NCI-H1930 (cell line): ENCODE measurements at regions not wholly inside any gene's neighbourhood (a gene's known extent, or its start where the extent isn't known, plus 50 kb on each side); places are given as distances from the start of the nearest gene placed in this dataset.
"Not testable (repeated sequence)": the region's sequence is repeated elsewhere in the genome, so short reads cannot be mapped to it uniquely, and the experiment has no call there.

Experiments used
- DNase-seq, 2 experiments: peaks; one replicate each; lab custom pipeline; 2025; lab: John Stamatoyannopoulos, UW

DNA sequence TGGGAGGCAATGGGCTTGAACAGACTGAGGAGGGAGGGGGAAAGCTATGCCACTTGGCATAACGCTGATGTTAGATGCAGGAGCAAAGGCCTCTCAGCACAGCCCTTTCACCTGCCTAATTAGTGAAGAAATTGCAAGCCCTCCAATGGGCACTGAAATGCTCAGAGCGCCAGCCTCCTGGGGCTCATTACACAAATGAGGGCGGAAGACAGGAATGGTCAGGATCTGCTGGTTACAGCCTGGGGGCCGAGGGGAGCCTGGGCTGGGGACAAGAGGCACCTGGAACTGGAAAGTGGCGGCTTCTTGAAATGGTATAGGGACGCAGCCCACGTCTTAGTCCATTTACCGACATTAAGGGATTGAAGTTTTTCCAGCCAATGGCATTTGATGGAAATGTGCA, 50.2 kb upstream of the PLET1 start:
- DNase-seq = peak in 1 of 2 experiments; percentile 15

DNA sequence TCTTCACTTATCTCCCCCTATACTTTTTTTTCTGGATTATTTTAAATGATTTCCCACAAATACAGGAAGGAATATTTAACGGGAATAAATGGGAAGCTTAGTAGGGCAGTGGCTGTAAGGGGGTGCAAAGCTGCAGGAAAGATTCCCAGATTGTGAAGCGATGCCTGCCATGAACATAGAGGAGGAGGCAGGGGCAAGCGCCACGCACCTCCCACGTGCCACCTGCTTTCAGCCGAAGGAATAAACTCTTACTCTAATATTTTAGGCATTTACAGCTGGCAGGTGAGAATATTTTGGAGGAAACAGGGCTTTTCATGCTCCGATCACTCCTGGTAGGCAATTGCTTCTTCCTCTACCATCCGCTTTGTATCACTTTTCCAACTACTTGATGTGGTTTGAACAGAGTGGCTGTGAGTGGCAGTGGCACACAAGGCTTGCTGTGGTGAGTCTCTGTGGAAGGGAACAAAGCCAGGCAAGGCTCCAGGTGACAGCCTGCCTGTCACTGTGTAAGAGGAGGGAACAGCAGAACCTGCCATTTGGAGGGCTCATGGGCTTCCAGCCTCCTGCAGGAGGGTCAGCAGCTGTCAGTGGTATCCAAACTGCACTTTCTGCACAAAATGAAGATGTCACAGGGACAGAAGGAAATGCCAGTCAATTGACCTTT, 54.5 kb upstream of the PLET1 start:
- DNase-seq = no peak

- DNase-seq = no peak
Measured at GRCh38 chr11:112315861-112316739, 55.4 kb upstream of the PLET1 start.

DNA sequence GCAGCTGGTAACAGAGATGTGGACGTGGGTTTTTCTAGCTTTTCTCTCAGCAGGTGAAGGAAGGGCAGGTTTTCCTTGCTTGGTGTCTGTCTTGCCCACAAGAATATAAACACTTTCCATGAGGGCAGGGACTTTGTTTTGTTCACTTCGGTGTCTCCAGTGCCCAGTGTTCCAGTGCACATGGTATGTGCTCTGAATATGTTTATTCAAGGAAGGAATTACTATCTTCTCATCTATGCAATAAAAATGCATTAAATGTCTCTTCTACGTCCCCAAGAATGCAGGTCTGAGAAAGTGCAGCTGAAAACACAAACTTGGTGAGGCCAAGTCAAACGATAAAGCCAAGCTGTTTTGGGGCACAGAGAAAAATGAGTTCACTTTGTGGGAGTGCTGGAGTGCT, 56.3 kb upstream of the PLET1 start:
- DNase-seq = no peak

DNA sequence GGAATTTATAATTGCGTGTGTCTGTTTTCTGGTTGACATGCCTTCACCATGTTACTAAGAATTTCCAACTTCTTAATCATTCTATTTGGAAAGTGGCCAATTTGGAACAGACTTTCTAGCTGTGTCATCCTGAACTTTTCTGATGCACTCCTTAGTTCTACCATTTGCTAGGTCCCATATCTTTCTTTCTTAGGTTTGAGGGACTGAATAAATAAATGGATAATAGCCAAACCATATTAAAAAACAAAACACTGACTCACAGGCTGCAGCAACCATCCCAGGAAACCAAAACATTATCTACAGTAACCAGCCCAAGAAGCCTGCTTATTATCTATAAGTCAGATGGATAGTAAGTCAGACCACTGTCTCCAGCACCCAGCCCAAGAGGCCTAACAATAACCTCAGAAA, 57.5 kb upstream of the PLET1 start:
- DNase-seq = no peak

- no peak for DNase-seq
Measured at GRCh38 chr11:112318661-112319060, 58.0 kb upstream of the PLET1 start.

DNA sequence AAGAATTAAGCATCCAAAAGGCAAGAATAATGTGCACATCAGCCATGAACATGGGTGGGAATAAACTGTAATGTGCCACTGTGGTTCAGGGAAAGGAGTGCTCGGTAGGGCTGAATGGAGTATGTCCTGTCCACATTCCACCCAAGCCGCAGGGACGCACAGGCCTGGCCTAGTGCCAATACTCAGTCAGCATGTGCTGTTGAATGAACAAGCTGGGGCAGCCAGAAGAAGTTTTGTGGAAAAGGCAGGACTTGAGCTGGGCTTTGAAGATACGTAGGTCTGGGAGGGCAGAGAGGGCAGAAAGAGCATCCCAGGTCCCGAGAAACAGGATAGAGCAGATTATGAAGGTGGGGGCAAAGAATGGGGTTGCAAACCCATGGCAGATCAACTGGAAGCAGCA, 60.0 kb upstream of the PLET1 start:
- DNase-seq = no peak

- DNase-seq = no peak
Measured at GRCh38 chr11:112321501-112322172, 61.0 kb upstream of the PLET1 start.

GRCh38 chr11:112322173-112322790, 61.6 kb upstream of the PLET1 start:
- no peak for DNase-seq

DNA sequence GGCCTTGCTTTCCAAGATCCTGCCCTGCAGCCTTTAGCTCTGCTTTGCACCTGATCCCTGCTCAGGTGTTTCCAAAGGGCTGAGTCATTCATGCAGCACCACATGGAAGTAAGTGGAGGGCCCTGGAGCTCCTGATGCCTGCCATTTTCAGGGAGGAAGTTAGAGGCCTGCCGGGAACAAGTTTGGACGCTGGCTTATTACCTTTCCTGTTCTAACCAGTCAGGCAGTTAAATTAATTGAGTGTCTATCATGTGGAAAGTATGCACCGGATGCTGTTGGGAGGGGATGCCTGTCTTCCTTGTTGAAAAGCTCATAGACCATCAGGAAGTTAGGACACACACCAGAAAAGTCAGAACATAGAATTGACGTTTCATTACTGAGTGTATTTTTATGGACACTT, 73.7 kb upstream of the PLET1 start:
- DNase-seq = no peak

DNA sequence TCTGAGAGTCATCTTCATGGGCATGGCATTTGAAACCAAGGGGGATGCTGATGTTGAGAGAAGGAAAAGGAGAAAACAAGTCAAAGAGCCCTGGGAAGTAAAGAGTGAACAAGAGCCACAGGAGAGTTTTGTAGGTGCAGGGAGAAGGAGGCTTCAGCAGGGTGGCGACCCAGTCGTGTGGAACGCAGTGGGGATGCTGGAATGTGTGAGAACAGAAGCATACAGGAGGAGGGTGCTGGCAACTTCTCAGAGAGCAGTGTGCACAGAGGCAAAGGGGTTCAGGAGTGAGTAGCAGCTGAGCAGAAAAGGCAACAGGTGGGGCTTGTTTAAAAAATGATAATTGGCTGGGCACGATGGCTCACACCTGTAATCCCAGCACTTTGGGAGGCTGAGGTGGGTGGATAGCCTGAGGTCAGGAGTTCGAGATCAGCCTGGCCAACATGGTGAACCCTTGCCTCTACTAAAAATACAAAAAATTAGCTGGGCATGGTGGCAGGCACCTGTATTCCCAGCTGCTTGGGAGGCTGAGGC, 75.8 kb upstream of the PLET1 start:
- no peak for DNase-seq

- no peak for DNase-seq
Measured at GRCh38 chr11:112339566-112339965, 78.9 kb upstream of the PLET1 start.

- DNase-seq = no peak
Measured at GRCh38 chr11:112343368-112344039, 82.8 kb upstream of the PLET1 start.

DNA sequence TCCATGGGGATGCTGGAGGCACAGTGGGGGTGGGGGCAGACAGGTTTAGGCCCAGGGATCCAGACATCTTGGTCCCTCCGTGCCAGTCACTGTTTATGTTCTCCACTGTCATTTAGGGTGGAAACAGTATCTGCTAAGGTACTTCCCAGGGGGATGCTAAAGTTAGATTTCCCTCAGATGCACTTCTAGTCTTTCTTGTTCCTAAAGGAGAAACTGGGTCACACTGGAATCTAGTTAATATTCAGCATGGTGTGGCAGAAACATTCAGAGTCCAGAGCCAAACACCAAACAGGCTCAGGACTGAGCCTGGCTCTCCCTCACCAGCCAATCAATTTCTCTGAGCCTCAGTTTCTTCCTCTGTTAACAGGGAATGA, 83.4 kb upstream of the PLET1 start:
- no peak for DNase-seq

- no peak for DNase-seq
Measured at GRCh38 chr11:112345166-112345565, 84.5 kb upstream of the PLET1 start.

GRCh38 chr11:112345706-112346105, 85.0 kb upstream of the PLET1 start:
- no peak for DNase-seq

GRCh38 chr11:112346586-112346985, 85.9 kb upstream of the PLET1 start:
- no peak for DNase-seq

DNA sequence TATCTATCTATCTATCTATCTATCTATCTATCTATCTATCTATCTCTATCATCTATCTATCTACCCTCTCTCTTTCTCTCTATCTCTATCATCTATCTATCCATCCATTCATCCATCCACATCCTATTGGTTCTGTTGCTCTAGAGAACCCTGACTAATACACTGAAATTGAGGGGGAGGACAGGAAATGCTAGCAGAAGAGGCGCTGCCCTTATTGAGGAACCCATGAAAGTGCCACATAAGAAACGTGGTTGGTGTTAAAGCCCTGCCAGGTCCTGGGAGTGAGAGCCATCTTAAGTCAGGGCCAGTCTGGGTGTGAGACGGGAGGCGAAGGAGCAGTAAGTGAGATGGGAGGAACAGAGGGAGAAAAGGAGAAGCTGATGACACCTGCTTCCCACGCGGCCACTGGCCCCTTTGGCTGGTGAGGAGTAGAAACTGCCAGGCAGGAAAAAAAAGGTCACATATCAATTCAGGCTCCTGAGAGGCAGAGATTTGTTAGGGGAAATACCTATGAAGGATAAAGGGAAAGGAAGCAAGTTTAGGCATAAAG, 87.9 kb upstream of the PLET1 start:
- no peak for DNase-seq

DNA sequence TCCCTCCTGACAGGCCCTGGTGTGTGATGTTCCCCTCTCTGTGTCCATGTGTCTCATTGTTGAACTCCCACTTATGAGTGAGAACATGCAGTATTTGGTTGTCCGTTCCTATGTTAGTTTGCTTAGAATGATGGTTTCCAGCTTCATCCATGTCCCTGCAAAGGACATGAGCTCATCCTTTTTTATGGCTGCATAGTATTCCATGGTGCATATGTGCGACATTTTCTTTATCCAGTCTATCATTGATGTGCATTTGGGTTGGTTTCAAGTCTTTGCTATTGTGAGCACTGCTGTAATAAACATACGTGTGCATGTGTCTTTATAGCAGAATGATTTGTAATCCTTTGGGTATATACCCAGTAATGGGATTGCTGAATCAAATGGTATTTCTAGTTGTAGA, 90.8 kb upstream of the PLET1 start:
- DNase-seq = not testable (repeated sequence)

DNA sequence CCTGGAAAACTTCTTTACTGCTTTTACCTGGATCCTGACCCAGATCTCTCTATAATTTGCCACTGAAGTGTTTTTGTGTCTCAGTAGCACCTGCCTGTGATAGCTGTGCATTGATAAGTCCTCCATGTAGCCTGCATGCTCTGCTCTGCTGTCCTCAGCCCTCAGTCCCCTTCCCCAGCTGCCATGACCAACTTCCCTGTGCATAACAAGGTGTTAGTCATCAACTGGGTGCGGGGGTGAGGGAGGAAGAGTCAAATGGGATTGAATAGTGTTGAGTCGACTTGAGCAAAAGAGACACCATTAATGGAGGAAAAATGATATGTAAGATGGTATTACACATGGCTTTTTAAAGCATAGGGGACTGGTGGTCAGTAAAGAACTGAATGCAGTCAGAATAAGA, 92.2 kb upstream of the PLET1 start:
- DNase-seq = no peak

- no peak for DNase-seq
Measured at GRCh38 chr11:112354364-112354763, 93.7 kb upstream of the PLET1 start.
